ENCODE measurements at regions not wholly inside any gene's neighbourhood (a gene's known extent, or its start where the extent isn't known, plus 50 kb on each side); places are given as distances from the start of the nearest gene placed in this dataset.
"Not testable (repeated sequence)": the region's sequence is repeated elsewhere in the genome, so short reads cannot be mapped to it uniquely, and the experiment has no call there.

DNA sequence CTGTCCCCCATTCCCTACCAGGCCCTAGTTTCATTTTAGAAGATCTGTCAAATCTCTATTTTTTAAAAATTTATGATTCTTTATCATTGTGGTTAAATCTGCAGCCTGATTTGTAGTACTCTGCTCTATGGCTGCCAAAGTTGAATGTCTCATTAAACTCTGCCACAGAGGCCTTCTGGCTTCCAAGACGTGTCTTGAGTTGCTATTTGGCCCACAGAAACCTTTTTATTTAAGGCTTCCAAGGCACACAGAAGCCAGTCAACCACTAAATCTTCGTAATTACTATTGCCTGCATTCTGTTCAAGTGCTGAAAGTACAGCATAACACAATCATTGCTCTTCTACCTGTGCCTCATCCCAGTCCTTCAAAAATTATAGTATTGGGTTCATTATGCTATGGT lies 971.0 kb downstream of the NCAM2 start:
- TF ChIP-seq, protein P1, sequence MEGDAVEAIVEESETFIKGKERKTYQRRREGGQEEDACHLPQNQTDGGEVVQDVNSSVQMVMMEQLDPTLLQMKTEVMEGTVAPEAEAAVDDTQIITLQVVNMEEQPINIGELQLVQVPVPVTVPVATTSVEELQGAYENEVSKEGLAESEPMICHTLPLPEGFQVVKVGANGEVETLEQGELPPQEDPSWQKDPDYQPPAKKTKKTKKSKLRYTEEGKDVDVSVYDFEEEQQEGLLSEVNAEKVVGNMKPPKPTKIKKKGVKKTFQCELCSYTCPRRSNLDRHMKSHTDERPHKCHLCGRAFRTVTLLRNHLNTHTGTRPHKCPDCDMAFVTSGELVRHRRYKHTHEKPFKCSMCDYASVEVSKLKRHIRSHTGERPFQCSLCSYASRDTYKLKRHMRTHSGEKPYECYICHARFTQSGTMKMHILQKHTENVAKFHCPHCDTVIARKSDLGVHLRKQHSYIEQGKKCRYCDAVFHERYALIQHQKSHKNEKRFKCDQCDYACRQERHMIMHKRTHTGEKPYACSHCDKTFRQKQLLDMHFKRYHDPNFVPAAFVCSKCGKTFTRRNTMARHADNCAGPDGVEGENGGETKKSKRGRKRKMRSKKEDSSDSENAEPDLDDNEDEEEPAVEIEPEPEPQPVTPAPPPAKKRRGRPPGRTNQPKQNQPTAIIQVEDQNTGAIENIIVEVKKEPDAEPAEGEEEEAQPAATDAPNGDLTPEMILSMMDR (conservative IDR thresholded peaks at IDR 0.05; ENCODE audit: low read depth, low read length), result no peak
- no peak for DNase-seq (ENCODE audit: low read depth)
- no peak overlapping the region for H3K4me3 ChIP-seq (ENCODE audit: low read depth, low read length)

DNA sequence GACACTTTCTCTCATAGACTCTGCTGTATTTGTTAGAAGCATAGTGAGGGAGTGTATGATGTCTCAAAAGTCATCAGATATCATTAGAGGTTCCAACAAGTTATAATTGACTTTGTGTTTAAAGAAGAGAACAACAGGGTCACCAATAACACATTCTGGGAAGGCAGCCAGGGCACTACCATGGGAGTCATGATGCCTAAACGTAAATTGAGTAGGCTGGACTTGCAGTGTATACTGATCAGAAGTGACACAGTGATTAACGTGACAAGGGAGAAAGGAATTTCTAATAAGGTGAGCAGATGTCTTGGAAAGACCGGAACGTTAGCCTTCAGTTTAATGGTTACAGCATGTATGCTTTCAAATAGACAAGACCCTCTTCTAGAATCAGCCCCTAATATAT lies 973.2 kb downstream of the NCAM2 start:
- H3K4me3 ChIP-seq (ENCODE audit: low read depth, low read length), result no peak overlapping the region
- TF ChIP-seq, protein P1 (conservative IDR thresholded peaks at IDR 0.05; ENCODE audit: low read depth, low read length), result no peak
- DNase-seq (ENCODE audit: low read depth), result peak; percentile 1

DNA sequence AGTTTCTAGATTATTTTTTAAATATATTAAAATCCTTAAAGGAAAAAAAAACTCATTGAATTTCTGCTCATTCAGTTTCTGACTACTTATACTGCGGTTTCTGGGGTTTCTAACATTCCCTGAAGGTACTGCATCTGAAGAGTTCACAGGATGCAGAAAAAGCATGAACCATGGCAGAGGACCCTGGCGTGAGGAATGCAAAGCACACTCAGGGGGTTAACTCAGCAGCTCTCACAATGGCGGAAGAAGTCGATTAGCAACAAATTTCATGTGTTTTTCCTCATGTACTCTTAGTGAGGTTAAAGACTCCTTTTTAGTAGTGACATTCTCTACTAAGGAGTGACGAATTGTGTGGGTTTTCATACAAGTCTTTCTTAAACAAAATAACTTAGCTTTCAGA lies 975.6 kb downstream of the NCAM2 start:
- peak; percentile 44 for DNase-seq (ENCODE audit: low read depth)
- no peak overlapping the region for H3K4me3 ChIP-seq (ENCODE audit: low read depth, low read length)
- TF ChIP-seq, protein P1 (conservative IDR thresholded peaks at IDR 0.05; ENCODE audit: low read depth, low read length), result peak; percentile 51

DNA sequence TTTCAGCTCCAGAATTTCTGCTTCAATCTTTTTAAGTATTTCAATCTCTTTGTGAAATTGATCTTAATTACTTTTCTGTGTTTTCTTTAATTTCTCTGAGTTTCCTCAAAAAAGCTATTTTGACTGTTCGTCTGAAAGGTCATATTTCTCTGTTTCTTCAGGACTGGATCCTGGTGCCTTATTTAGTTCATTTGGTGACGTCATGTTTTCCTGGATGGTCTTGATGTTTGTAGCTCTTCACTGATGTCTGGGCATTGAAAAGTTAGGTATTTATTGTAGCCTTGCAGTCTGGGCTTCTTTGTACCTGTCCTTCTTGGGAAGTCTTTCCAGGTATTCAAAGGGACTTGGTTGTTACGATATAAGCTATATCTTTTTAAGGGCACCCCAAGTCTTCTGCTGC lies 998.7 kb downstream of the NCAM2 start:
- DNase-seq (ENCODE audit: low read depth), result no peak
- TF ChIP-seq, protein P1 (conservative IDR thresholded peaks at IDR 0.05; ENCODE audit: low read depth, low read length), result no peak
- H3K4me3 ChIP-seq (ENCODE audit: low read depth, low read length), result no peak overlapping the region

DNA sequence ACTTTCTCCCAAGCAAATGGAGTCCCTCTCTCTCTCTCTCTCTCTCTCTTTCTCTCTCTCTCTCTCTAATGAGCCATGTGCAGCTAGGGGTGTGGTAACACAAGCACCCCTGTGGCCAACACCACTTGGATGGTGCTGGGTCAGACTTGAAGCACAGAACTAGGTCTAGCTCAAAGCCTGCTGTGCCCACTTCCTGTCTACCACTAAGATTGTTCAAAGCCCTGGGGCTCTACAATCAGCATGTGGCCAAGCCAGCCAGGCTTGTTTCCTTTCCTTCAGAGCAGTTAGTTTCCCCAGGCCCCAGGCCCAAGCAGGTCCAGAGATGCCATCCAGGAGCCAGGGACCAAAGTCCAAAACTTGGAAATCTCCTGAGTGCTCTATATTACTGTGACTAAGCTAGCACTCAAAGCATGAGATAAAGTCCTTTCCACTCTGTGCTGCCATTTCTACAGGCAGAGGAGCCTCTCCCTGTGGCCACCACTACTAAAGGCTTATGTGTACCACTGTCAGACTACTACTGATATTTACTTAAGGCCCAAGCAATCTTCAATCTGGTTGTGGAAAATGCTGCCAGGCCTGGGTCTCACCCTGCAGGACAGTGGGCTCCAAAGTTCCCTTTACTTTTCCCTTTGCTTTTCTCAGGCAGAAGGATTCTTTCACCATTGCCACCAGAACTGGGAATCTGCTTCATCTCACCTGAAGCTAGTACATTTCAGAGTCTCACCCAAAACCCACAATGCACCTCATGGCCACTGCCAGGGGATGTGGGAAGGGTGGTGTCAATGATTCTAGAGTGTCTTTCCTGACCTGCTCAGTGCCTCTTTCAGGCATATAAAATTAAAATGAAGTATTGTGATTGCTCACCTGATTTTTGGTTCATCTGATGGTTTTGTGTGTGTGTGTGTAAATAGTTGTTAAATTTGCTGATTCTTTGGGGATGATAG lies 999.5 kb downstream of the NCAM2 start:
- TF ChIP-seq, protein P1 (conservative IDR thresholded peaks at IDR 0.05; ENCODE audit: low read depth, low read length), result no peak
- DNase-seq (ENCODE audit: low read depth), result no peak
- H3K4me3 ChIP-seq (ENCODE audit: low read depth, low read length), result no peak overlapping the region

GRCh38 chr21:22019766-22020165 lies 1021.6 kb downstream of the NCAM2 start:
- no peak overlapping the region for H3K4me3 ChIP-seq (ENCODE audit: low read depth, low read length)
- peak; percentile 56 for DNase-seq (ENCODE audit: low read depth)
- TF ChIP-seq, protein P1 (conservative IDR thresholded peaks at IDR 0.05; ENCODE audit: low read depth, low read length), result no peak

GRCh38 chr21:22020221-22020620 lies 1022.0 kb downstream of the NCAM2 start:
- no peak overlapping the region for H3K4me3 ChIP-seq (ENCODE audit: low read depth, low read length)
- TF ChIP-seq, protein P1 (conservative IDR thresholded peaks at IDR 0.05; ENCODE audit: low read depth, low read length), result no peak
- DNase-seq (ENCODE audit: low read depth), result peak; percentile 67

GRCh38 chr21:22023896-22024295 lies 1025.7 kb downstream of the NCAM2 start:
- H3K4me3 ChIP-seq (ENCODE audit: low read depth, low read length); DNase-seq (ENCODE audit: low read depth): not testable (repeated sequence)
